Mesenchymal stem cell (in vitro differentiated cells and primary cell): ENCODE measurements at regions not wholly inside any gene's neighbourhood (a gene's known extent, or its start where the extent isn't known, plus 50 kb on each side); places are given as distances from the start of the nearest gene placed in this dataset.

Experiments
- DNase-seq: peaks from one replicate; pipeline ENCODE4 v3.0.0-alpha.2; 2013
- H2AFZ ChIP-seq: one replicate; pipeline ENCODE4 v1.6.1; 2013; ENCODE audit warnings: low read depth, mild to moderate bottlenecking, control low read depth, inconsistent platforms, low read length, moderate library complexity
- H2AK5ac ChIP-seq: 2 replicates; pipeline ENCODE4 v1.6.1; 2013; ENCODE audit warnings: low read length, moderate library complexity, mild to moderate bottlenecking, inconsistent platforms; ENCODE audit not compliant: severe bottlenecking
- H2BK120ac ChIP-seq: one replicate; pipeline ENCODE4 v1.6.1; 2013; ENCODE audit warnings: low read depth, mild to moderate bottlenecking, inconsistent platforms, low read length, moderate library complexity
- H2BK12ac ChIP-seq, 2 experiments: one replicate each; pipeline ENCODE4 v1.6.1; 2013; ENCODE audit warnings: inconsistent platforms in 2 of 2, low read length in 2 of 2, mild to moderate bottlenecking in 2 of 2, moderate library complexity in 2 of 2, control low read depth in 1 of 2
- H2BK15ac ChIP-seq: one replicate; pipeline ENCODE4 v1.6.1; 2013; ENCODE audit warnings: mild to moderate bottlenecking, low read depth, inconsistent platforms; ENCODE audit not compliant: poor library complexity, severe bottlenecking
- H2BK5ac ChIP-seq: 2 replicates; pipeline ENCODE4 v1.6.1; 2013; ENCODE audit warnings: low read depth, mild to moderate bottlenecking, low read length, control low read depth, inconsistent platforms; ENCODE audit not compliant: poor library complexity, severe bottlenecking
- H3K14ac ChIP-seq, 2 experiments: one replicate each; pipeline ENCODE4 v1.6.1; 2013; ENCODE audit warnings: inconsistent platforms in 2 of 2, low read length in 2 of 2, control low read depth in 1 of 2, mild to moderate bottlenecking in 1 of 2, moderate library complexity in 1 of 2
- H3K18ac ChIP-seq, 2 experiments: one replicate each; pipeline ENCODE4 v1.6.1; 2013; ENCODE audit warnings: inconsistent platforms in 2 of 2, low read length in 2 of 2, control low read depth in 1 of 2, low read depth in 1 of 2, mild to moderate bottlenecking in 1 of 2
- H3K23ac ChIP-seq, 2 experiments: one replicate each; pipeline ENCODE4 v1.6.1; 2013; ENCODE audit warnings: inconsistent platforms in 2 of 2, low read length in 2 of 2, mild to moderate bottlenecking in 2 of 2, moderate library complexity in 2 of 2, control low read depth in 1 of 2
- H3K27ac ChIP-seq: 2 replicates; pipeline ENCODE4 v1.5.1; 2013; ENCODE audit warnings: mild to moderate bottlenecking, moderate library complexity, low read length, control low read depth, inconsistent platforms; ENCODE audit not compliant: poor library complexity, severe bottlenecking
- H3K27me3 ChIP-seq, 2 experiments: 2 replicates each; pipeline versions ENCODE4 v1.6.1 to v1.7.0; 2013; ENCODE audit warnings: low read length in 2 of 2, mild to moderate bottlenecking in 2 of 2, moderate library complexity in 2 of 2, control low read depth in 1 of 2, inconsistent platforms in 1 of 2; ENCODE audit not compliant: control insufficient read depth in 1 of 2, insufficient read depth in 1 of 2
- H3K36me3 ChIP-seq, 2 experiments: 2 replicates each; pipeline versions ENCODE4 v1.6.1 to v1.7.0; 2013; ENCODE audit warnings: low read length in 2 of 2, control low read depth in 1 of 2, inconsistent platforms in 1 of 2, low read depth in 1 of 2, mild to moderate bottlenecking in 1 of 2; ENCODE audit not compliant: insufficient read depth in 2 of 2, control insufficient read depth in 1 of 2
- H3K4ac ChIP-seq, 2 experiments: one replicate each; pipeline ENCODE4 v1.6.1; 2013; ENCODE audit warnings: inconsistent platforms in 2 of 2, low read length in 2 of 2, mild to moderate bottlenecking in 2 of 2, moderate library complexity in 2 of 2, control low read depth in 1 of 2, low read depth in 1 of 2
- H3K4me1 ChIP-seq: 2 replicates; pipeline ENCODE4 v1.6.1; 2013; ENCODE audit warnings: low read depth, low read length, control low read depth; ENCODE audit not compliant: control insufficient read depth, insufficient read depth
- H3K4me2 ChIP-seq: 2 replicates; pipeline ENCODE4 v1.6.1; 2013; ENCODE audit warnings: low read length, mild to moderate bottlenecking, inconsistent platforms; ENCODE audit not compliant: poor library complexity, severe bottlenecking
- H3K4me3 ChIP-seq, 2 experiments: 2 replicates each; pipeline versions ENCODE4 v1.5.1 to v1.7.0; 2013; ENCODE audit warnings: low read length in 2 of 2, mild to moderate bottlenecking in 2 of 2, control low read depth in 1 of 2, low read depth in 1 of 2; ENCODE audit not compliant: insufficient read depth in 1 of 2
- H3K79me1 ChIP-seq: replicated peaks from 2 replicates; pipeline ENCODE4 v1.6.1; 2013; ENCODE audit warnings: mild to moderate bottlenecking, control low read depth, low read length, inconsistent platforms; ENCODE audit not compliant: poor library complexity, severe bottlenecking
- H3K9ac ChIP-seq: 2 replicates; pipeline ENCODE4 v1.7.0; 2013; ENCODE audit warnings: mild to moderate bottlenecking, low read length, moderate library complexity
- H3K9me3 ChIP-seq: 2 replicates; pipeline ENCODE4 v1.7.0; 2013; ENCODE audit warnings: mild to moderate bottlenecking, low read length; ENCODE audit not compliant: control insufficient read depth
- H4K8ac ChIP-seq: one replicate; pipeline ENCODE4 v1.6.1; 2013; ENCODE audit warnings: inconsistent platforms, mild to moderate bottlenecking, low read length, moderate library complexity
- H4K91ac ChIP-seq: one replicate; pipeline ENCODE4 v1.6.1; 2013; ENCODE audit warnings: mild to moderate bottlenecking, low read length, inconsistent platforms
- WGBS: methylation state at CpG from one replicate; pipeline ENCODE4 v1.1.7; 2013; ENCODE audit warnings: mixed read lengths; 5-methylcytosine and 5-hydroxymethylcytosine counted together

GRCh38 chr5:2003690-2004365 lies 121.1 kb upstream of the IRX4 start:
- H2BK15ac ChIP-seq: no peak overlapping the region
- H3K4me3 ChIP-seq: no peak overlapping the region
- no peak overlapping the region for H3K18ac ChIP-seq
- 77% methylated on average over 20 of the region's 20 CpGs for WGBS
- no peak overlapping the region for H2BK5ac ChIP-seq
- no peak overlapping the region for H4K91ac ChIP-seq
- H3K27ac ChIP-seq: no peak overlapping the region
- H3K23ac ChIP-seq: no peak overlapping the region
- H3K4me1 ChIP-seq: no peaks in the 10 kb centered on the region
- DNase-seq: no peak
- no peaks in the 10 kb centered on the region for H3K9me3 ChIP-seq
- no peak overlapping the region for H3K9ac ChIP-seq
- no peaks in the 10 kb centered on the region for H3K79me1 ChIP-seq
- peaks cover 0 to 73% of the 10 kb centered on the region in 2 experiments for H3K27me3 ChIP-seq
- H2AFZ ChIP-seq: no peak overlapping the region
- H2BK120ac ChIP-seq: no peak overlapping the region
- no peak overlapping the region for H3K14ac ChIP-seq
- no peaks in the 10 kb centered on the region for H3K36me3 ChIP-seq
- no peak overlapping the region for H2BK12ac ChIP-seq
- no peak overlapping the region for H4K8ac ChIP-seq
- no peak overlapping the region for H3K4me2 ChIP-seq
- H3K4ac ChIP-seq: no peak overlapping the region
- H2AK5ac ChIP-seq: no peak overlapping the region

GRCh38 chr5:2003206-2003605 lies 120.5 kb upstream of the IRX4 start:
- H2BK12ac ChIP-seq: no peak overlapping the region
- H3K14ac ChIP-seq: no peak overlapping the region
- peaks cover 0 to 66% of the 10 kb centered on the region in 2 experiments for H3K27me3 ChIP-seq
- H2AFZ ChIP-seq: no peak overlapping the region
- H3K9me3 ChIP-seq: no peaks in the 10 kb centered on the region
- H3K18ac ChIP-seq: no peak overlapping the region
- H3K36me3 ChIP-seq: no peaks in the 10 kb centered on the region
- H3K23ac ChIP-seq: no peak overlapping the region
- H3K4me3 ChIP-seq: no peak overlapping the region
- H2AK5ac ChIP-seq: no peak overlapping the region
- no peak overlapping the region for H4K8ac ChIP-seq
- no peaks in the 10 kb centered on the region for H3K4me1 ChIP-seq
- H3K9ac ChIP-seq: no peak overlapping the region
- H3K27ac ChIP-seq: no peak overlapping the region
- H3K4me2 ChIP-seq: no peak overlapping the region
- no peak for DNase-seq
- no peak overlapping the region for H2BK15ac ChIP-seq
- no peak overlapping the region for H4K91ac ChIP-seq
- no peaks in the 10 kb centered on the region for H3K79me1 ChIP-seq
- no peak overlapping the region for H3K4ac ChIP-seq
- no peak overlapping the region for H2BK5ac ChIP-seq
- no peak overlapping the region for H2BK120ac ChIP-seq
- 79% methylated on average over 6 of the region's 10 CpGs for WGBS

- Histone ChIP-seq H2BK15ac (no peak overlapping the region), H3K4ac (no peak overlapping the region), H3K4me3 (no peak overlapping the region), H3K9me3 (no peaks in the 10 kb centered on the region), H3K36me3 (no peaks in the 10 kb centered on the region), H2BK120ac (no peak overlapping the region), H2BK5ac (no peak overlapping the region), H2AK5ac (no peak overlapping the region), H4K8ac (no peak overlapping the region), H3K79me1 (no peaks in the 10 kb centered on the region), H4K91ac (no peak overlapping the region), H3K4me1 (no peaks in the 10 kb centered on the region), H3K18ac (no peak overlapping the region), H2AFZ (no peak overlapping the region), H3K14ac (no peak overlapping the region), H3K23ac (no peak overlapping the region), H3K27ac (no peak overlapping the region), H3K9ac (no peak overlapping the region), H2BK12ac (no peak overlapping the region), H3K27me3 (peaks cover 0 to 48% of the 10 kb centered on the region in 2 experiments), H3K4me2 (no peak overlapping the region)
- WGBS: 88% methylated on average over 12 of the region's 12 CpGs
- DNase-seq: no peak
These were observed 118.6 kb upstream of the IRX4 start for GRCh38 chr5:2001300-2001699.

- H2BK120ac ChIP-seq: no peak overlapping the region
- no peak overlapping the region for H3K4ac ChIP-seq
- no peaks in the 10 kb centered on the region for H3K9me3 ChIP-seq
- no peak overlapping the region for H2BK12ac ChIP-seq
- WGBS: 66% methylated on average over 12 of the region's 12 CpGs
- H3K79me1 ChIP-seq: no peaks in the 10 kb centered on the region
- H4K8ac ChIP-seq: no peak overlapping the region
- H4K91ac ChIP-seq: no peak overlapping the region
- H2BK5ac ChIP-seq: no peak overlapping the region
- no peak overlapping the region for H3K23ac ChIP-seq
- no peaks in the 10 kb centered on the region for H3K36me3 ChIP-seq
- DNase-seq: no peak
- no peak overlapping the region for H3K27ac ChIP-seq
- no peak overlapping the region for H2AFZ ChIP-seq
- no peak overlapping the region for H2BK15ac ChIP-seq
- H2AK5ac ChIP-seq: no peak overlapping the region
- no peak overlapping the region for H3K18ac ChIP-seq
- peaks cover 0 to 41% of the 10 kb centered on the region in 2 experiments for H3K27me3 ChIP-seq
- no peak overlapping the region for H3K4me2 ChIP-seq
- no peak overlapping the region for H3K9ac ChIP-seq
- no peaks in the 10 kb centered on the region for H3K4me1 ChIP-seq
- no peak overlapping the region for H3K14ac ChIP-seq
- no peak overlapping the region for H3K4me3 ChIP-seq
These were observed 117.9 kb upstream of the IRX4 start for GRCh38 chr5:2000591-2000990.
